Putamen (tissue), 1 donor: ENCODE measurements at regions not wholly inside any gene's neighbourhood (a gene's known extent, or its start where the extent isn't known, plus 50 kb on each side); places are given as distances from the start of the nearest gene placed in this dataset.
"Not testable (repeated sequence)": the region's sequence is repeated elsewhere in the genome, so short reads cannot be mapped to it uniquely, and the experiment has no call there.

Experiments
- DNase-seq: peaks from one replicate; pipeline ENCODE4 v3.0.0-alpha.2; 2016; ENCODE audit warnings: low spot score

DNA sequence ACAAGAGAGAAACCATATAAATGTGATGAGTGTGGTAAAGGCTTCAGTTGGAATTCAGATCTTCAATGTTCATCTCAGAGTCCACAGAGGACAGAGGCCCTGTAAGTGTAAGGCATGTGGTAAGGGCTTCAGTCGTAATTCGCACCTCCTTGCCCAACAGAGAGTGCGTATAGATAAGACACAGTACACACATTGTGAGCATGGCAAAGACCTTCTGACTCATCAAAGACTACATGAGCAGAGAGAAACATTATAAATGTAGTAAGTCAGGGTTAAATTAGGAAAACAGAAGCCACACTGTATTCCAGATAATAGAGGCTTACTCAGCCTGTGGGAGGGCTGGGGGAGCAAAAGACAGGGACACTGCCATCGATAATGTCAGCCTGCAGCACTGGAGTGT is 98.1 kb upstream of the GPR39 start:
- not testable (repeated sequence) for DNase-seq

DNA sequence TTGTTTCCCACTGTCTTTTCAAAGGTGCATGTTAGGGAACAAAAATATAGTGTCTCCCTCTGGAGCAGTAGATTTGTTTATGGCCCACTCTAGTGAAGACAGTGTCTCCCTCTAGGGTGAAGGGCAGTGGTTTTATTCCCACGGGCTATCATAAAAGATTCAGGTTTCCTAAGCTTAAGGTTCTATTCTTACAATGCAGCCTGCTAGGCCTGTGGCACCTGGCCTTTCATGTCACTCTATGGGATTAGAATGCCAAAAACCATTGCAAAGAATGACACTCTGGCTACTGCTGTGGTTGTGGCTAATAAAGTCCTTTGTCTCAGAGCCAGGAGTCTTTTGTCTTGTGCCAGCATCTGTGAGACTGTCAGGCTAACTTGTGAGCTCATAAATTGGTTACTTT is 92.6 kb upstream of the GPR39 start:
- DNase-seq, result not testable (repeated sequence)

DNA sequence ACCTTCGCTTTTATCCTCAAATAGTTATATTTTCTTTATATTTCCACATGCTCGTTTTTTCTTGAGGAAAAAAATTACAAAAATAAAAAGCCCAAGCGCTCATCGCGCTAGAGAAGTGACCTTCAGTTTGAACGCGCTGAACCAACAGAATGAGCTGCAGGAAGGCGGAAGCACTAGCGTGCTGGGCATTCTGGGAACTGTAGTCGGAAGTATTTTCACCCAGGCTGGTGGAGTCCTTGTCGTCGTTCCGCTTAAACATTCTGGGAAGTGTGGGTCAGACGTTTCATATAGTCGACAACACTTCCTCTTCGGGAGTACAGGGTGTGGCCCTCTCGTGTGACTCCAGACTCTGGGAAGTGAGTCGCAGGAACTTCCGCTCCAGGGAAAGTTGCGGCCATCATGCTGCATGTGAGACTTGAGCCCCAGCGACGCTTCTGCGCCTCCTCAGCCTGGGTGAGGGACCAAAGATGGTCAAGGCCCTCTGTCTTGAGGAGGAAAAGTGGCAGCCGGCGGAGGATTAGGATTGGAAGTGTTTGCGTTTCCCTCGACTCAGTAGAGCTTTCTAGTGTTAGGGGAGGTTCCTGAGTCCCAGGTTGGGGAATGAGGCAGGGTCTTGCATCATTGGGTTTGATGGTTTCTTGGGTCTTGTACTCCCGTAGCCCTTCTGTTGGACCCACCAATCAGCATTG is 84.1 kb upstream of the GPR39 start:
- not testable (repeated sequence) for DNase-seq

DNA sequence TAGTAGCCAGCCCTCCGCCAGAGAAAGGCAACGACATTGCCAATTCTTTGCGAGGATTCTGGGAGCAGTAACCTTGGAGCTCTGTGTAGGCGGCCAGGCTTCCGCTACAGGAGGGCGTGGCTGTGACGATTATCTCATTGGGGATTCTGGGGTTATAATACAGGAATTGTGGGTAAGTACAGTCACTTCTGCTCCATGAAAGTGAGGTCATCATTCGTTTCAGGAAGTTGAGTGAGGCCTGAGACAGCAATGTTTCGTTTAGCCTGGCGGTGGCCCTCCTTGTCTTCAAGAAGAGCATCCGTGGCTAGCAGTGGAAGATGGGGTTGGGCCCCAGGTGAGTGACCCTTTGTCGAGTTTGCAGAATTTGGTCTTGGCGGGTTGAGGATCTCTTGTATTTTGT is 79.5 kb upstream of the GPR39 start:
- DNase-seq, result not testable (repeated sequence)

DNA sequence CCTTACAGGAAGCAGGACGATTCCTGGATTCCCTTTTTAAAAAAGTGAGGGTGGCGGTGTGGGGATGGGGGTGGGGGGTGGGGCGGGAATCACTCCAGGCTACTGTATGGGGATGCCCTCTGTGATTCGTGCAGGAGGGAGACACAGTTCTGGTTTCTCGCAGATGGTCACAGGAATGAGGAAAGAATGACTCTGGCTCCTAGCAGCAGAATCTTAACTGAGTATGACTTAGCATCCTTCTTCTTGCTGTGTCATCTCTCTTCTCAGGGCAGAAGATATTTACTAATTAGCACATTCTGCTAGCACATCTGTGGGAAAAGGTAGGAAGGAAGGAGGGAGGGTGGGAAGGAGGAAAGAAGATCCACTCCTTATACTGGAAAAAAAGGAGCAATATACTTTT is 78.8 kb upstream of the GPR39 start:
- not testable (repeated sequence) for DNase-seq

DNA sequence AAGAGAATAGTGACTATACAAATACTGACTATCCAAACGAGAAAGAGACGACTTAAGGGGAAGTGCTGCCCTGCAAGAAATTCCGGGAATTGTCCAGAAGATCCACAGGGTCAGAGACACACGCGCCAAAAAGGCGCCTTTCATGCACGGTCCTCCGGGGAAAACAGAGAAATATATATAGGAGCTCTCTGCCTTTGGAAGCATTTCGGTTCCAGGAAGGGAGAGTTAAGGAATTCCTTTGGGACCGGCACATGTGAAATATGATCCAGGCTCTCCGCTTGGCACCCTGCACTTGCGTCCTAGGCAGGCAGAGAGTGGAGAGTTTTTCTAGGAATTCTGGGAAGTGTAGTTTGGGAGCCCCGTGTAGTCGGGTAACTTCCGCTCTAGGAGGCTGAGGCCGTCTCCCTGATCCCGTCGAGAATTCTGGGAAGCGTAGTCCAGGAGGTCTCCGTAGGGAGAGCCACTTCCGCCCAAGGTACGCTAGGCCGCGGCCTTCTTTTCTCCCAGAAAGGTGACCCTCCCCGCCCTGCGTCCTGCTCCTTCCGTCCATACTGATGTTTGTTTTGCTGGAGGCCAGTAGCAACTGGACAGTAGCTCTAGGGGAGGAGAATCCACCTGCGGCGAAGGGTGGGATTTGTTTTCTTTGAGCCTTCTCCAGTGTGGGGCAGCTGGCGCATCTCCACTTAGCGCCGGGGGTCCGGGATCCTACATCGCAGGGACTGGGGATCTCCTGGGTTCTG is 69.4 kb upstream of the GPR39 start:
- DNase-seq, result peak; percentile 89

DNA sequence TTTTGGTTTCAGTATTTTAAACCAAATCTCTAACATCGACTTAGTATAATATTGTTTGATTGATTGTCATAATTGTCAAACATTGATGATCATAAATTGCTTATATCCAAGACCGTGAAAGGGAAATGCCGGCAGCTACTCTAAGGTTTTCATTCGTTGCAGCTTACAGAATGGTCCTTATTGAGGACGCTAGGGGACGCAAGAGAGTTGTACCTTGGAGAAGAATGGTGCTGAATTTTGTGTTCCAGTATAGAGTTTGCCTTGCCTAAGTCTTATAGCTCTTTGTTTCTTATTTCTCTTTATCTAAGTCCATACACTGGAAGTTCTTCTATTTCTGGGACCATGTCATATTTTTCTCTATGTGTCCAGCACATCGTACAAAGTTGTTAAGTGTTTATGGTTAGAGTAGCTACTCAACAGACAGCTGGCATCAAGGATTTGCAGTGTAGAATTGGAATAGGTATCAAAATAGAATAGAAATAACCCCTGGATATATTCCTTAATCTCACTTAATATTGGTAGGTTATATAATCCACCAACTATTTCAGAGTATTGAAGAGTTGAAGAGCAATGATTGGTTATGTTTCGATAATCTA is 67.4 kb upstream of the GPR39 start:
- peak; percentile 55 for DNase-seq

DNA sequence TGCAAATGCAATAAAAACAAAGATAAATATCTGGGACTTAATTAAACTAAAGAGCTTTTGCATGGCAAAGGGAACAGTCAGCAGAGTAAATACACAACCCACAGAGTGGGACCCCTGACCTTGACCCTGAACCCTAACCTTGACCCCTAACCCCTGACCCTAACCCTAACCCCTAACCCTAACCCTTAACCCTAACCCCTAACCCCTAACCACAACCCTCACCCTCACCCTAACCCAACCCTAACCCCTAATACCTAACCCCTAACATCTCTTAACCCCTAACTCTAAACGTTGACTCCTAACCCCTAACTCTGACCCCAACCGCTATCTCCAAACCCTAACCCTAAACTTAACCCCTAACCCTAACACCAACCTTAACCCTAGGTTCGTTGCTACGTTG is 64.9 kb upstream of the GPR39 start:
- DNase-seq, result not testable (repeated sequence)

DNA sequence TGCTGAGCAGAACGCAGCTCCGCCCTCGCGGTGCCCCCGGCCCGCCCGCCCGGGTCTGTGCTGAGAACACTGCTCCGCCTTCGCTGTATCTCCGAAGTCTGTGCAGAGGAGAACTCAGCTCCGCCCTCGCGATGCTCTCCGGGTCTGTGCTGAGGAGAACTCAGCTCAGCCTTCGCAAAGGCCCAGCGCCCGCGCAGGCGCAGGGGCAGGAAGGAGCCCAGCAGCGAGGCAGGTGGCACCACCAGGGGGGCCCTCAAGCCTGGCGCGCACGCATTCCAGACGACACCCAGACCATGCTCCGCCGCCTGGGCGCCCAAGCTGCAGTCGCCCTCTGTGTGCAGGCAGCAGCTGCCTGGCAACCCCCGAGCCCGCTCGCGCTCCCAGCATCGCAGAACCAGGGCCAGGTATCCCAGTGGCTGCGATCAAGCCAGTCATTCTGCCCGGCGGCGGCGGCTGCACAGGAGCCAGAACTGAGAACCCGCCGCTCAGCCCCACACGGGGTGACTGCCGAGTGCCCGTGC is 64.1 kb upstream of the GPR39 start:
- DNase-seq, result peak; percentile 81

DNA sequence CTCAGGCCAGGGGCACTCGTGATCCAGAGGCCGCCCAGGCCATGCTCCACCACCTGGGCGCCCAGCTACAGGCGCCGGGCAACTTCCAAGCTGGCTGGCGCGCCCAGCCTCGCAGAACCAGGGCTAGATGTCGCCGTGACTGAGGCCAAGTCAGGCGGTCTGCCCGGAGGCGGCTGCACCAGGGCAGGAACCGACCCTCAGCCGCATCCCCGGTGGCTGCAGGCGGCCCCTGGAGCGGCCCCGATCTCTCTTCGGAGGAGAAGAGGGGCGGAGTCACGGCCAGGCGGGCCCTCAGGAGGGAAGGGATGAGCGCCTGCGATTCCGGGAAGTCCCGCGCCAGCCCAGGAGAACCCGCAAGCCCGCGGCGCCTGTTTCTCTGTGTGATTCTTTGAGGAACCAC is 63.2 kb upstream of the GPR39 start:
- peak; percentile 26 for DNase-seq

DNA sequence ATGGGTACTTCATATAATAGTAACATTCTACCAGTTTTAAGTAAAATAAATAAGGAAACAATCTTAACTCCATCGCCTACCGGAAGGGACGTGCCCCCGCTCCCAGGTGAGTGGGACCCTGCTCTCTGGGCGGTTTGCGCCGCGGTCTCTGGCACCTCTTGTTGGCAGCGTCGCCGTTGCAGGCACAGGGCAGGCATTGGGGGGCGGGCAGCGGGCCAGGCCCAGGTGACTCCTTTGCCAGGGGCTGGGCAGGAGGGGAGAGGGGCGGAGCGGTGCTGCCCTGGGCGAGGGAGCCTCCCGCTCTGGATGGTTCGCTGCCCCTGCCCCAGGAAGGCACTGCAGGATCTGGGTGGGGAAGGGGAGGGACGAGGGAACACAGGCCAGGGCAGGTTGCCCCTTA is 55.6 kb upstream of the GPR39 start:
- DNase-seq, result not testable (repeated sequence)

DNA sequence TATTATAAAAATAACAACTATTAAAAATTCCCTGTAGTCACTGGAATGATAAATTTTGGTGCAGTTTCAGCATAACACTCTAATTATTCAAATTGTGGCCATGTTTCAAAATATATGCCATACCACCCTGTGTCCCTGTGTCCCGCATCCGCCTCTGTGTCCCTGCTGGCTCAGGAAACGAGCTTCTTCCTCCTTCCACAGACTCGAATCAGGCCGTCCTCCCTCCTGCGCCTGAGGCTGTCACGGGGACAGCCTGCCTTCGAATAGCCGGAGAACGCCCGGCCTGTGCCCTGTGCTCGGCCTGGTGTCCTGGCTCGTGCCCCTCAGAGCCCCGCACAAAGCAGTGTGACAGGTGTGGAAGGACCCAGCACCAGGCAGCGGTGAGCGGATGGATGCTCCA is 55.1 kb upstream of the GPR39 start:
- not testable (repeated sequence) for DNase-seq

DNA sequence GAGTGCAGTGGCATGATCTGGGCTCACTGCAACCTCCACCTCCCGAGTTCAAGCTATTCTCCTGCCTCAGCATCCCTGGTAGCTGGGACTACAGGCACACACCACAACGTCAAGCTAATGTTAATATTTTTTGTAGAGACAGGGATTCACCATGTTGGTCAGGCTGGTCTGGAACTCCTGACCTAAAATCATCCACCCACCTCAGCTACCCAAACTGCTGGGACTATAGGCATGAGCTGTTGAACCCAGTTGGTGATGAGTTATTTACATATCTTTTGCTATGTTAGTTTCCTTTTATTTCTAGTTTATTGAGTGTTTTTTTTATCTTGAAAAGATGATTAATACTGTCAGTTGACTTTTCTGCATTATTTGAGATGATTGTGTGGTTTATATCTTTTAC is 53.3 kb upstream of the GPR39 start:
- not testable (repeated sequence) for DNase-seq

DNA sequence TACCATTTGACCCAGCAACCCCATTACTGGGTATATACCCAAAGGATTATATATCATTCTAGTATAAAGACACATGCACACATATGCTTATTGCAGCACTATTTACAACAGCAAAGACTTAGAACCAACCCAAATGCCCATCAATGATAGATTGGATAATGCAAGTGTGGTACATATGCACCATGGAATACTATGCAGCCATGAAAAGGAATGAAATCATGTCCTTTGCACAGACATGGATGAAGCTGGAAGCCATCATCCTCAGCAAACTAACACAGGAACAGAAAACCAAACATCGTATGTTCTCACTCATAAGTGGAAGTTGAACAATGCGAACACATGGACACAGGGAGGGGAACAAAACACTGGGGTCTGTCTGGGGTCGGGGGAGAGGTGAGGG is 50.6 kb upstream of the GPR39 start:
- not testable (repeated sequence) for DNase-seq

DNA sequence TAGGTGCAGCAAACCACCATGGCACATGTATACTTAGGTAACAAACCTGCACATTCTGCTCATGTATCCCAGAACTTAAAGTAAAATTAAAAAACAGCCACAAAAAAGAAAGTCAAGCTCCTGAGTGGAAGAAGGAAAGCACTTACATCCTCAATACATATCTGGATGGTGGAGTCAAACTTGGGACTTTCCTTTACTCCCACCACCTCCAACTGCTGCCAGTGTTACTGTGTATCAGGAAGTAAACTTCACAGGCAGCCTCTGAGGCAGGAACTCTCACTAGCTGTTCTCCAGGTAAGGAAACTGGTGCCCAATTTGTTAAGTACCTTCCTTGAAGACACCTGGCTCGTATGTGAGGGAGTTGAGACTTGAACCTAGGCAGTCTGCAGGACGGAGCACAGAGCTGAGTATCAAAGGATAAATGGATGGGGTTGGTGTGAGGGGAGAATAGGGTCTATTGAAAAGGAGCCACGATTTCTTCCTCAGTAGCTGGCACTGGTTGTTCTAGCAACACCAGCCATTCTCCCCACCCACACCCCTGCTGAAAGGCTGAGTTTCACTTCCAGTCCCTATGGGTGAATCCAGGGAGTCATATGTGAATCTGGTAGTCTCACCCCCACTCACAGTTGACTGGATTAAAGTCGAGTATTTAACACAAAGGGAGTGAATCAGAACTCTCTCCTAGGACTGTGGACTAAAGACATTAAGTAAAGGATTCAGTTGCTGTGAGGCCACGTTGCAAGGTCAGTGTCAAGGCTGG is 50.0 kb upstream of the GPR39 start:
- DNase-seq, result no peak
